ENCODE measurements at regions not wholly inside any gene's neighbourhood (a gene's known extent, or its start where the extent isn't known, plus 50 kb on each side); places are given as distances from the start of the nearest gene placed in this dataset.

DNA sequence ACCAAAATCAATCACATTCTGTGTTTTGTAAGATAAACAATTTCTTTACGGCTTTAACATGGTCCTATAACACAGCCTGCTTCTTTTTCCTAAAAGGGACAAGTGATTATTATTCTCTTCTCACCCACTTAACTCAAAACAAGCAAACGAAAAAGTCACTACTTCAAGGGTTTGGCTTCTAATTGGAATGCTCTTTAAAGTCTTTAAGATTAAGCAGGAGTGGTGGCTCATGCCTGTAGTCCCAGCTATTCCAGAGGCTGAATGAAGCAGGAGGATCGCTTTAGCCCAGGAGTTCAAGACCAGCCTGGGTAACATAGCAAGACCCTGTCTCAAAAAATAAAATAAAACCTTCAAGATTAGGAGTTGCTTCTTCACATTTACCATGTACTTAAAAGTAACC lies 66.6 kb upstream of the CNEP1R1 start:
- TF ChIP-seq JUND (IDR thresholded peaks at IDR 0.05) (no peak), EGR1 (IDR thresholded peaks at IDR 0.05; ENCODE audit: low read depth) (no peak), SIN3A (IDR thresholded peaks at IDR 0.05; ENCODE audit: low read depth) (no peak), CEBPB (IDR thresholded peaks at IDR 0.05; ENCODE audit: low read depth) (no peak)
- TF ChIP-seq, protein P1, sequence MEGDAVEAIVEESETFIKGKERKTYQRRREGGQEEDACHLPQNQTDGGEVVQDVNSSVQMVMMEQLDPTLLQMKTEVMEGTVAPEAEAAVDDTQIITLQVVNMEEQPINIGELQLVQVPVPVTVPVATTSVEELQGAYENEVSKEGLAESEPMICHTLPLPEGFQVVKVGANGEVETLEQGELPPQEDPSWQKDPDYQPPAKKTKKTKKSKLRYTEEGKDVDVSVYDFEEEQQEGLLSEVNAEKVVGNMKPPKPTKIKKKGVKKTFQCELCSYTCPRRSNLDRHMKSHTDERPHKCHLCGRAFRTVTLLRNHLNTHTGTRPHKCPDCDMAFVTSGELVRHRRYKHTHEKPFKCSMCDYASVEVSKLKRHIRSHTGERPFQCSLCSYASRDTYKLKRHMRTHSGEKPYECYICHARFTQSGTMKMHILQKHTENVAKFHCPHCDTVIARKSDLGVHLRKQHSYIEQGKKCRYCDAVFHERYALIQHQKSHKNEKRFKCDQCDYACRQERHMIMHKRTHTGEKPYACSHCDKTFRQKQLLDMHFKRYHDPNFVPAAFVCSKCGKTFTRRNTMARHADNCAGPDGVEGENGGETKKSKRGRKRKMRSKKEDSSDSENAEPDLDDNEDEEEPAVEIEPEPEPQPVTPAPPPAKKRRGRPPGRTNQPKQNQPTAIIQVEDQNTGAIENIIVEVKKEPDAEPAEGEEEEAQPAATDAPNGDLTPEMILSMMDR (IDR thresholded peaks at IDR 0.05 in 2 of 3, conservative IDR thresholded peaks at IDR 0.05 in 1 of 3; ENCODE audit: borderline replicate concordance in 1 of 3, insufficient read depth in 1 of 3, low read depth in 2 of 3, low read length in 2 of 3): no peak

Data from HCT116 (cell line).